HG02885 (cell line): ENCODE measurements at regions not wholly inside any gene's neighbourhood (a gene's known extent, or its start where the extent isn't known, plus 50 kb on each side); places are given as distances from the start of the nearest gene placed in this dataset.
"Not testable (repeated sequence)": the region's sequence is repeated elsewhere in the genome, so short reads cannot be mapped to it uniquely, and the experiment has no call there.

ENCODE experiments used
- ATAC-seq: cut with Tn5 transposase; IDR thresholded peaks from one replicate; pipeline ENCODE4 v1.9.1; 2021; ENCODE audit warnings: mild to moderate bottlenecking; ENCODE audit not compliant: unreplicated experiment, poor library complexity

- ATAC-seq = no peak
Observed at GRCh38 chr6:110558575-110558974, 82.2 kb upstream of the SLC22A16 start.

GRCh38 chr6:110557199-110557598 lies 80.8 kb upstream of the SLC22A16 start:
- no peak for ATAC-seq

GRCh38 chr6:110556317-110557110 lies 80.1 kb upstream of the SLC22A16 start:
- ATAC-seq = no peak

GRCh38 chr6:110554966-110555460 lies 78.6 kb upstream of the SLC22A16 start:
- ATAC-seq = no peak

GRCh38 chr6:110554441-110554840 lies 78.0 kb upstream of the SLC22A16 start:
- ATAC-seq = no peak

GRCh38 chr6:110552901-110553641 lies 76.7 kb upstream of the SLC22A16 start:
- ATAC-seq = no peak

GRCh38 chr6:110552076-110552475 lies 75.7 kb upstream of the SLC22A16 start:
- no peak for ATAC-seq

- ATAC-seq = no peak
Observed at GRCh38 chr6:110551088-110551487, 74.7 kb upstream of the SLC22A16 start.

GRCh38 chr6:110550353-110550752 lies 73.9 kb upstream of the SLC22A16 start:
- ATAC-seq = no peak

- no peak for ATAC-seq
Observed at GRCh38 chr6:110549277-110549676, 72.9 kb upstream of the SLC22A16 start.

- ATAC-seq = no peak
Observed at GRCh38 chr6:110548110-110548847, 71.9 kb upstream of the SLC22A16 start.

- ATAC-seq = no peak
Observed at GRCh38 chr6:110547266-110547964, 71.0 kb upstream of the SLC22A16 start.

GRCh38 chr6:110545081-110545872 lies 68.9 kb upstream of the SLC22A16 start:
- ATAC-seq = no peak

- ATAC-seq = no peak
Observed at GRCh38 chr6:110544472-110544871, 68.1 kb upstream of the SLC22A16 start.

GRCh38 chr6:110543106-110543505 lies 66.7 kb upstream of the SLC22A16 start:
- no peak for ATAC-seq

GRCh38 chr6:110542311-110543024 lies 66.1 kb upstream of the SLC22A16 start:
- no peak for ATAC-seq

GRCh38 chr6:110541701-110542309 lies 65.4 kb upstream of the SLC22A16 start:
- no peak for ATAC-seq

GRCh38 chr6:110539277-110540019 lies 63.0 kb upstream of the SLC22A16 start:
- ATAC-seq = not testable (repeated sequence)
